Heart left ventricle (tissue), 16 donors: ENCODE measurements at regions not wholly inside any gene's neighbourhood (a gene's known extent, or its start where the extent isn't known, plus 50 kb on each side); places are given as distances from the start of the nearest gene placed in this dataset.

Experiments
- ATAC-seq, 4 donors: fragments of 200-7000 bp; cut with Tn5 transposase; one replicate each; pipeline ENCODE4 v1.9.1; 2020 to 2022; ENCODE audit warnings: moderate library complexity in 4 of 4, mild to moderate bottlenecking in 3 of 4, moderate number of reproducible peaks in 1 of 4
- DNase-seq, 5 donors: peaks; one replicate each; pipeline ENCODE4 v3.0.0-alpha.2; 2020
- H3K27ac ChIP-seq, 12 donors: fragments of 200-600 bp; sonication (generic) in 4 of 12; one replicate each; pipeline versions ENCODE4 v1.5.0 to v1.8.0; 2016 to 2022; ENCODE audit warnings: mild to moderate bottlenecking in 2 of 12
- H3K27me3 ChIP-seq, 9 donors: fragments of 200-600 bp; sonication (generic) in 2 of 9; one replicate each; pipeline versions ENCODE4 v1.5.1 to v1.8.0; 2016 to 2022; ENCODE audit warnings: mild to moderate bottlenecking in 3 of 9
- H3K36me3 ChIP-seq, 9 donors: fragments of 200-600 bp; sonication (generic) in 2 of 9; one replicate each; pipeline versions ENCODE4 v1.5.0 to v1.8.0; 2018 to 2022; ENCODE audit warnings: mild to moderate bottlenecking in 2 of 9
- H3K4me1 ChIP-seq, 12 donors: fragments of 200-600 bp; sonication (generic) in 4 of 12; one replicate each; pipeline versions ENCODE4 v1.5.0 to v1.8.0; 2016 to 2022; ENCODE audit warnings: mild to moderate bottlenecking in 3 of 12
- H3K4me3 ChIP-seq, 12 donors: fragments of 200-600 bp; sonication (generic) in 4 of 12; one replicate each; pipeline versions ENCODE4 v1.5.0 to v1.8.0; 2017 to 2022; ENCODE audit warnings: mild to moderate bottlenecking in 9 of 12, moderate library complexity in 4 of 12
- H3K9me3 ChIP-seq, 12 donors: fragments of 200-600 bp; sonication (generic) in 4 of 12; one replicate each; pipeline versions ENCODE4 v1.5.0 to v1.8.0; 2016 to 2022; ENCODE audit warnings: mild to moderate bottlenecking in 1 of 12
- CTCF ChIP-seq, 12 donors: fragments of 200-600 bp; sonication (generic) in 4 of 12; IDR thresholded peaks; one replicate each; pipeline versions ENCODE4 v1.5.0 to v1.8.0; 2018 to 2022; ENCODE audit warnings: antibody characterized with exemption in 12 of 12, mild to moderate bottlenecking in 5 of 12
- POLR2A ChIP-seq, 2 donors: fragments of 450-650 bp; IDR thresholded peaks; one replicate each; pipeline ENCODE4 v1.6.1; 2017; ENCODE audit warnings: antibody characterized with exemption in 2 of 2, mild to moderate bottlenecking in 2 of 2, moderate library complexity in 2 of 2
- WGBS, 4 donors: extraction: QIAGEN DNeasy Blood & Tissue Kit in 2 of 4; methylation state at CpG; one replicate each; pipeline versions ENCODE4 v1.1.5 to v1.1.7; 2013 to 2018; 5-methylcytosine and 5-hydroxymethylcytosine counted together
- intact Hi-C, 10 donors: fragments of 100-400 bp; cut with DNase I; formaldehyde crosslinking; loops; one replicate each; pipeline versions ENCODE4 v1.11.1 to v1.14.2; 2022
- donor health status: ischemic (EF 13 %, LVEDD 7.1; RV severe dilation, severe dysfunction).
- donor health status: healthy with polysubstance abuse.
- donor health status: DM: no; HTN: yes; CAD: no.
- donor health status: DM: no; HTN: no; CAD: no.
- donor health status: ischemic (EF 25% LVEDD 6.9; RV normal size, moderate dysfunction).
- donor health status: ischemic (EF 25% LVEDD 5.7; RV mildly dilated, moderate dysfunction).
- donor health status: healthy.
- donor health status: DM: yes; HTN: yes; CAD: no.
- donor health status: ischemic (EF 35%, LVEDD 5.7; RV mildly dilated, moderate dysfunction).
- donor health status: nonischemic (EF 11% LVEDD 7.7; RV severe dilation, severe dysfunction).
- donor health status: DM: yes; HTN: yes; CAD: no.
- donor health status: PGD.
- donor health status: ischemic (EF 29% LVEDD 5.4; RV normal size, mild dysfunction).
- donor health status: nonischemic (EF 23%, LVEDD 6.1; RV moderate dilation, normal function).

GRCh38 chr1:221611656-221612046, 130.2 kb downstream of the DUSP10 start:
- Histone ChIP-seq H3K27ac (no peak overlapping the region), H3K27me3 (no peaks in the 10 kb centered on the region), H3K36me3 (no peaks in the 10 kb centered on the region), H3K9me3 (no peaks in the 10 kb centered on the region), H3K4me1 (peaks cover 0 to 12% (median 7%) of the 10 kb centered on the region in 12 donors), H3K4me3 (no peak overlapping the region)
- intact Hi-C loops, result no loop called here
- no peak for TF ChIP-seq CTCF (IDR thresholded peaks at IDR 0.05)
- TF ChIP-seq POLR2A (IDR thresholded peaks at IDR 0.05), result no peak
- DNase-seq (no peak), ATAC-seq (no peak)
- 61 to 69% (median 66%) methylated on average over 2 of the region's 2 CpGs for WGBS, 4 donors

DNA sequence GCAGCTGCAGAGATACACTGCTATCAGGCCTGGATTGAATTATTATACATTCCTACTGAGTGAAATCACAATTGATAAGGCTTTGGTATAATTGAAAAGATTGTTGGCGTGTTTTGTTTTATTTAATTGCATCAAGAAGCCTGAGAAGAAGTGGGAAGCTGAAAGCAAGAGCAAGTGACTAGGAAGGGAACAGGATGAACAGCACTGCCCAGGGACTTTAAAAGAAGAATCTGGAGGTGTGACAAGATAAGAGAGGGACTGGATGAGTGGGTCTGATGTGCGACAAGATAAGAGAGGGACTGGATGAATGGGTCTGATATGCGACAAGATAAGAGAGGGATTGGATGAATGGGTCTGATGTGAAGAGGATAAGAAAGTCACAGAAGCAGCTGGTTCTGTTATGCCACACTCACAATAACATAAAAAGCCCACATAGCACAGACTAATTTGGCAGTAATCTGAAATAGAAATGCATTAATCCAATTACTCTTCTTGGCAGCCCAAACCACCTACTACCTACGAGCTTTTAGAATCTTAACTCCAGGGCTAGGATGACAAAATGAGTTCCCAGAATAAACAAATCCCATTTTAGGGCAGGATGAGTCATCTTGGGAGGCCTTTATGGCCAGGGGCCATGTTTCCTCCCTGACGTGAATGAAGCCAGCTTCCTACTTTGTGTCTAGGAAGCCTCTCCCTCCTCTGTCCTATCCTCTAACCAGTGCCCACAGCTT, 129.7 kb downstream of the DUSP10 start:
- WGBS, 4 donors, result 31 to 37% (median 36%) methylated on average over 5 of the region's 5 CpGs
- Histone ChIP-seq H3K4me3 (no peak overlapping the region), H3K36me3 (no peaks in the 10 kb centered on the region), H3K27ac (peak overlapping the region in 3 of 12 donors; percentile 7 to 36 (median 14)), H3K27me3 (no peaks in the 10 kb centered on the region), H3K9me3 (no peaks in the 10 kb centered on the region), H3K4me1 (peaks cover 0 to 12% (median 7%) of the 10 kb centered on the region in 12 donors)
- ATAC-seq (peak; percentile 86 to 99 (median 94)), DNase-seq (peak; percentile 48 to 78 (median 62))
- intact Hi-C loops, result no loop called here
- no peak for TF ChIP-seq CTCF (IDR thresholded peaks at IDR 0.05)
- no peak for TF ChIP-seq POLR2A (IDR thresholded peaks at IDR 0.05)

DNA sequence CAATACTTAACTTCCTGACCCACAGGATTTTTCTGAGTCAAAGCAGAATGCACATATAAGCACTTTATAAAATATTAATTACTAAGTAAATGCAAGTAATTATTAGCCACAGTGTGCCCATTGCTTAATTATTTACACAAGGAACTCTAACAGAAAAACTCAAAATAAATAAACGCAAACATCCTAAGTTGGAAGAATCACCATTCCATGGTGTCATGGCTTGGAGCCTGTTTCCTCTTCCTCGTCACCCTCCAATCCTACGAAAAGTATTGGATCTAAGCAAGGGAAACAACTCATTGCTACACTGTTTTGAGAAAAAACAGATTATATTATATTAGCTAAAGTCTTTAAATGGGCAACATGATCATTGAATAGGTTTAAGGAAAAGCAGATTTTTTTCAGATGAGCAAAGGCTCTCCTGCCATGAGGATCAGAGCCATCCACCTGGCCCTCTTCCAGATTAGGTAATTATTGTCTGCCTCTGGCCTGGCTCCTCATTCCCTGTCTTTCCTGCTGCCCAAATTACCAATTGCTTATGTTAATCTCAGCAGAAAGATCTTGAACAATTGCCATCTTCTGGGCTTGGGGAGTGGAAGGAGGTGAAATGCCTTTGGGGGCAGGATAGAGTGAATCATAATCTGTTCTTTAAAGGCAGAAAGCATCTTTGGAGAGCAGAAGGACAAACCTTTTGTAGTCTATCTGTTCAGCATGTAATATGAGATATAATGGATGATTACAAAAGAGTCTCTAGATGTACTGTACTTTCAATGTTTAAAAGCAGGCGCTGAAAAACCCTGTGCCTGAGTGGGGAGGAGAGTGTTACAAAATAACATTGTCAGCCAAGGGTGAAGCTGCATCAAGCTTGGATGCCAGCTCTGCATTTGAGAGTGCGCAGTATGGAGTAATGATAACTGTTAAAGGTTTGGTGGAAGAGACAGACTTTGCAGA, 121.2 kb downstream of the DUSP10 start:
- no peak overlapping the region for H3K27ac ChIP-seq
- ATAC-seq, result no peak

More for the DNA sequence above, 121.2 kb downstream of the DUSP10 start:
- intact Hi-C loops, result no loop called here
- Histone ChIP-seq H3K4me1 (no peaks in the 10 kb centered on the region), H3K4me3 (no peak overlapping the region), H3K36me3 (no peaks in the 10 kb centered on the region), H3K27me3 (no peaks in the 10 kb centered on the region), H3K9me3 (peaks cover 0 to 5% (median 0%) of the 10 kb centered on the region in 12 donors)
- TF ChIP-seq POLR2A (IDR thresholded peaks at IDR 0.05) (no peak), CTCF (IDR thresholded peaks at IDR 0.05) (no peak)
- WGBS, 4 donors, result 84 to 89% (median 85%) methylated on average over 5 of the region's 5 CpGs
- DNase-seq, result no peak
